Psoas muscle (tissue), 7 donors: ENCODE measurements at regions not wholly inside any gene's neighbourhood (a gene's known extent, or its start where the extent isn't known, plus 50 kb on each side); places are given as distances from the start of the nearest gene placed in this dataset.

Experiments
- ATAC-seq, 4 donors: fragments of 200-7000 bp; cut with Tn5 transposase; one replicate each; pipeline ENCODE4 v1.9.1; 2020; ENCODE audit warnings: moderate library complexity in 3 of 4, mild to moderate bottlenecking in 2 of 4
- DNase-seq, 2 donors: peaks; one replicate each; pipeline ENCODE4 v3.0.0-alpha.2; 2020
- H3K27ac ChIP-seq: fragments of 200-600 bp; one replicate; pipeline ENCODE4 v1.8.0; 2022
- H3K27me3 ChIP-seq, 3 donors: fragments of 200-600 bp in 1 of 3; one replicate each; pipeline versions ENCODE4 v1.6.1 to v1.8.0; 2013 to 2022; ENCODE audit warnings: low read length in 2 of 3, mild to moderate bottlenecking in 2 of 3, moderate library complexity in 1 of 3; ENCODE audit not compliant: insufficient read depth in 3 of 3
- H3K36me3 ChIP-seq, 2 donors: fragments of 200-600 bp in 1 of 2; one replicate each; pipeline versions ENCODE4 v1.6.1 to v1.8.0; 2013 to 2022; ENCODE audit warnings: low read depth in 1 of 2, mild to moderate bottlenecking in 1 of 2, moderate library complexity in 1 of 2; ENCODE audit not compliant: insufficient read depth in 1 of 2
- H3K4me1 ChIP-seq: fragments of 200-600 bp; one replicate; pipeline ENCODE4 v1.8.0; 2022
- H3K4me3 ChIP-seq: fragments of 200-600 bp; one replicate; pipeline ENCODE4 v1.8.0; 2022; ENCODE audit warnings: mild to moderate bottlenecking
- H3K9me3 ChIP-seq: fragments of 200-600 bp; one replicate; pipeline ENCODE4 v1.8.0; 2022
- CTCF ChIP-seq: fragments of 200-600 bp; IDR thresholded peaks from one replicate; pipeline ENCODE4 v1.8.0; 2022; ENCODE audit warnings: antibody characterized with exemption
- WGBS, 3 donors: extraction: QIAGEN DNeasy Blood & Tissue Kit; methylation state at CpG; one replicate each; pipeline versions ENCODE4 v1.1.6 to v1.1.7; 2013; 5-methylcytosine and 5-hydroxymethylcytosine counted together
- intact Hi-C, 2 donors: fragments of 100-400 bp; cut with DNase I; formaldehyde crosslinking; loops; one replicate each; pipeline versions ENCODE4 v1.11.0 to v1.14.2; 2022
- donor health status: healthy with polysubstance abuse.
- donor health status: DM: no; HTN: no; CAD: no; lungs with moderate emphysema.
- donor health status: Bipolar disorder and iron deficiency.
- donor health status: healthy.
- donor health status: DM: yes; HTN: yes; CAD: no.
- donor health status: DM: no; HTN: no; CAD: no.
- donor health status: DM: yes; HTN: yes; CAD: no.

DNA sequence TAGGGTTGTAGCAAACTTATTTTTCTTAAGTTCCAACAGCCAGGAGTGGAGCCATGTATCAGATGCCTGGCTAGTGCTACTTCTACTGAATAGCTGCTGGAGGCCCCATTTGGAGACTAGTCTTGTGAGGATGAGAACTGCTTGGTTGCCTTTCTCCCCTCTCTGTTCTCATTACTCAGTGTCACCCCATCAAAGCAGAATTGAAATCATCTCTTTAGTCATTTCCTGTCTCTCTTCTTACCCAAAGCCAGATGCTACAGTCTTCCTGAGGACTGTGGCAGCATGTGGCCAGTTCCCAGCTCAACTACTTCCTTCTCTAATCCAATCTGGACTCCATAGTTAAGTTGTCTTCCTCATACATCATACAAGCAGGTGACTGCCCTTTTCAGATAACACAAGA is 197.5 kb downstream of the BRINP2 start:
- Histone ChIP-seq H3K36me3 (no peaks in the 10 kb centered on the region), H3K27me3 (peaks cover 0 to 4% (median 0%) of the 10 kb centered on the region in 3 donors), H3K9me3 (no peaks in the 10 kb centered on the region), H3K27ac (no peak overlapping the region), H3K4me3 (no peak overlapping the region), H3K4me1 (no peaks in the 10 kb centered on the region)
- DNase-seq (no peak), ATAC-seq (no peak)
- no peak for TF ChIP-seq CTCF
- intact Hi-C loops: no loop called here

DNA sequence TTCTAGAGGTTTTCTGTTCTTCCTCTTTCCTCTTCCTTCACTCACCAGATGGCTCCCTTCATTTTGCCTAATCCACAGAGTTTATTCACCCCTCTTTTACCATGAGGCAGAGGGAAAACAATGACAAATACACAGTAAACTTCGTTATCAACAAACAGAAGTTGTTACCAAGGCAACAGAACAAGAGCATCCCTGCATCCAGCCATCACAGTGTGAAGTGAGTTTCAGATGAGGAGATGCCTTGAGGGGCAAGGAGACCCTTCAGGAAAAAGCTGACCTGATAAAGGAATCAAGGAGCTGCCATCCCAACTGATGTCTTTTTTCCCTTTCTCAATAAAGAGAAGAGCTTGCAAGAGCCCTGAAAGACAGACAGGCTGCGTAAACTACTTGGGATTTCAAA is 195.3 kb downstream of the BRINP2 start:
- ATAC-seq (no peak), DNase-seq (no peak)
- Histone ChIP-seq H3K36me3 (no peaks in the 10 kb centered on the region), H3K4me3 (no peak overlapping the region), H3K4me1 (no peaks in the 10 kb centered on the region), H3K27me3 (peaks cover 0 to 2% (median 0%) of the 10 kb centered on the region in 3 donors), H3K27ac (no peak overlapping the region), H3K9me3 (no peaks in the 10 kb centered on the region)
- no peak for TF ChIP-seq CTCF
- intact Hi-C loops: no loop called here
- WGBS, 3 donors: 56 to 66% (median 65%) methylated on average over 2 of the region's 2 CpGs

- H3K9me3 ChIP-seq: no peaks in the 10 kb centered on the region
- H3K27ac ChIP-seq: no peak overlapping the region
- H3K4me1 ChIP-seq: no peaks in the 10 kb centered on the region
- no peak for ATAC-seq
- DNase-seq: no peak
- no peak for TF ChIP-seq CTCF
- intact Hi-C loops: no loop called here
- no peaks in the 10 kb centered on the region for H3K27me3 ChIP-seq
- 93 to 94% (median 93%) methylated on average over 2 of the region's 2 CpGs for WGBS, 3 donors
- no peak overlapping the region for H3K4me3 ChIP-seq
- no peaks in the 10 kb centered on the region for H3K36me3 ChIP-seq
Measured at GRCh38 chr1:177360791-177361190, 190.0 kb downstream of the BRINP2 start.

DNA sequence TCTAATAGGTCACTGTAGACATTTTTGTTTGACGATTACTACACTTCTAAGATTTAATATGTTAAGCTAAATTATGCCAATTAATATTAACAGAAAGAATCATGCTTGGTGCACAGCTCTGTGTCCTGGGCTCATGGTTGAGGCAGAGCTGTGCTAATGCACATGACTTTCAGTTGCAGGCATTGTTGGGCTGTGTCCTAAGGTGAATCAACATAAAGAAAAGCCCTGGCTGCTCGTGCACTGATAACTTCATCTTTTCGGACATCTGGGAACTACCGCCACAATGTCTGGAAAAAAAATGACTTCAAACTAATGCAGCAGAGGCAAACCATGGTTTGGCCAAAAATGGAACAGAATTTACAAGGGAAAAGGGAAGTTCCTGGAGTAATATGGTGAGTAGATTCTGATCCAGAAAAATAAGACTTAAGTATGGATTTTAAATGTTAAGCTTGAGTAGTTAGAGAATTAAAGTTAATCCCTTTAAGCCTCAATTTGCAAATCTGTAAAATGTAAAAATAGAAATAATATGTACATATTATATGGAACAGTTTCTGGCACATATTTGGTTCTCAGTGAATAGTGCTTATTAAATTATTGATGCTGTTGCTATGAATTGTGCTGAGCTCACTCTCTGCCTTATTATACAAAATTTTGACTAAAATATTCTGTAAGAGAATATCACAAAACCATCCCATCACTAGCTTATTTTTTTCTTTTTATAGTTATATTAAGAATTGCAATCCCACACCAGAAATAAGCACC is 186.1 kb downstream of the BRINP2 start:
- Histone ChIP-seq H3K36me3 (no peaks in the 10 kb centered on the region), H3K4me1 (no peaks in the 10 kb centered on the region), H3K9me3 (no peaks in the 10 kb centered on the region), H3K4me3 (no peak overlapping the region), H3K27ac (no peak overlapping the region), H3K27me3 (no peaks in the 10 kb centered on the region)
- DNase-seq (no peak), ATAC-seq (no peak)
- 77 to 82% (median 80%) methylated on average over 4 of the region's 4 CpGs for WGBS, 3 donors
- no peak for TF ChIP-seq CTCF
- intact Hi-C loops: loop anchor here in 1 of 2 donors (10.0 kb wide), 1 partner anchor 102 kb away; no protein-coding TSS in a partner anchor

- no peaks in the 10 kb centered on the region for H3K27me3 ChIP-seq
- ATAC-seq (peak in 2 of 4 donors; percentile 54 to 58), DNase-seq (no peak)
- H3K4me3 ChIP-seq: no peak overlapping the region
- intact Hi-C loops: loop anchor here (2.0 to 10.0 kb wide), 2 partner anchors 99 to 101 kb away; no protein-coding TSS in a partner anchor
- H3K36me3 ChIP-seq: no peaks in the 10 kb centered on the region
- 14 to 31% (median 15%) methylated on average over 2 of the region's 2 CpGs for WGBS, 3 donors
- TF ChIP-seq CTCF: peak; percentile 34
- no peaks in the 10 kb centered on the region for H3K9me3 ChIP-seq
- H3K4me1 ChIP-seq: no peaks in the 10 kb centered on the region
- no peak overlapping the region for H3K27ac ChIP-seq
Measured at GRCh38 chr1:177355575-177355974, 184.8 kb downstream of the BRINP2 start.
